ENCODE measurements at regions not wholly inside any gene's neighbourhood (a gene's known extent, or its start where the extent isn't known, plus 50 kb on each side); places are given as distances from the start of the nearest gene placed in this dataset.

DNA sequence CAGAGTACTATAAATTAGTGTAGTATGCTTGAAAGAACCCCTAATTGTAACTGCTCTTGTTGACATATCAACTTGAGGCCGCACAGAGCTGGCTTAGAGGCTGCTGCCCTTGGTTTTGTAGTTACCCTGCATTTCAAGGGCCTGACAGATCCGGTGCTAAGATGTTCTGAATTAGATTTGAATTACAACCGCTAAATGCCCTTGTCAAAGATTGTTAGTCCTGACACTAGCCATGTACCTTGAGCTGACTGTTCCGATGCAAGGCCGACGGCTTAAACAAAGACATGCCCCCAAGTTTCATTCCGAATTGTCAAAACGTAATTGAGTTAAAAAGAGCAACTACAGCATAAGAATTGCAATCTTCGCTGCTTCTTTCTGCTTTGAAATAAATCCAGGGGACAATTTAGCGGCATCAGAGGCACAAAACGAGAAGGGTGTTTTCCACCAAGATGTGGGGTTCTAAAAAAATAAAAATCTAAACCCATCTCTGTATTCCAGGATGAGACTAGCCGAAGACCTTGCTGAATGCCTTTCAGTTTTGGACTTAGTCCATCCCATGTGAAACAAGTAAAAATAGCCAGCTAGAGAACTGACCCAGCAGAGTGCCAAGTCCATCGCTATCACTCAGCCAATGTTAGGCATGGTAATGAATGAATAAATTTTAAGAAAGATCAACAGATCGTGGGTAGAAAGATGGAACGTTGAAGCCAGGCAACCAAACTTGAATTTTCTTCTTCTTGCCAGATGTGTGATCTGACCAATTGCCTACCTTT is 148.7 kb downstream of the DICER1 start:
- TF ChIP-seq, protein P1, sequence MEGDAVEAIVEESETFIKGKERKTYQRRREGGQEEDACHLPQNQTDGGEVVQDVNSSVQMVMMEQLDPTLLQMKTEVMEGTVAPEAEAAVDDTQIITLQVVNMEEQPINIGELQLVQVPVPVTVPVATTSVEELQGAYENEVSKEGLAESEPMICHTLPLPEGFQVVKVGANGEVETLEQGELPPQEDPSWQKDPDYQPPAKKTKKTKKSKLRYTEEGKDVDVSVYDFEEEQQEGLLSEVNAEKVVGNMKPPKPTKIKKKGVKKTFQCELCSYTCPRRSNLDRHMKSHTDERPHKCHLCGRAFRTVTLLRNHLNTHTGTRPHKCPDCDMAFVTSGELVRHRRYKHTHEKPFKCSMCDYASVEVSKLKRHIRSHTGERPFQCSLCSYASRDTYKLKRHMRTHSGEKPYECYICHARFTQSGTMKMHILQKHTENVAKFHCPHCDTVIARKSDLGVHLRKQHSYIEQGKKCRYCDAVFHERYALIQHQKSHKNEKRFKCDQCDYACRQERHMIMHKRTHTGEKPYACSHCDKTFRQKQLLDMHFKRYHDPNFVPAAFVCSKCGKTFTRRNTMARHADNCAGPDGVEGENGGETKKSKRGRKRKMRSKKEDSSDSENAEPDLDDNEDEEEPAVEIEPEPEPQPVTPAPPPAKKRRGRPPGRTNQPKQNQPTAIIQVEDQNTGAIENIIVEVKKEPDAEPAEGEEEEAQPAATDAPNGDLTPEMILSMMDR (IDR thresholded peaks at IDR 0.05) = no peak
- no peak for TF ChIP-seq POLR2A (IDR thresholded peaks at IDR 0.05)

Data from Peyer's patch (tissue), 4 donors.